ENCODE measurements at regions not wholly inside any gene's neighbourhood (a gene's known extent, or its start where the extent isn't known, plus 50 kb on each side); places are given as distances from the start of the nearest gene placed in this dataset.
A peak's percentile ranks its signal among the peaks of the same experiment; 100 is the strongest.

DNA sequence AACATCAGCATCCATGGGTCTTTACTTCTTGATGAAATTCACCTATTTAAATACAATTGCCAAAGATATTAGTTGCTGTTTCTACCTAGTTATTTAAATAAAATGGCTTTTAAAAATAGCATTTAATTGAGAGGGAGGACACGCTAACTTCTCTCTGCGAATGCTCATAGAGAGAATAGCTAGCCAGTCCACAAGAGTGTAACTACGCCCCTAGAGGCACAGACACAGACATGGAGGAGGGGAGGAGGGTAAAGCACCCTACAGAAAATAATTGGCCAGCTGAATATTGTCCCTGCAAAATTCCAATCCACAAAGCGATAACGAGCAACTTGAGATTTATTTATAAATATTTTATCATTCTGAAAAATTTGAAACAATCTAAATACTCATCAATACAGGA is 97.0 kb upstream of the PAPOLG start:
- no peak for DNase-seq

GRCh38 chr2:60661073-60661738 is 94.9 kb upstream of the PAPOLG start:
- DNase-seq: peak in 2 of 4 experiments; percentile 26 to 58

- DNase-seq: peak; percentile 43 to 72 (median 50)
Observed at GRCh38 chr2:60662781-60663180, 93.3 kb upstream of the PAPOLG start.

GRCh38 chr2:60671966-60672365 is 84.1 kb upstream of the PAPOLG start:
- DNase-seq: no peak

- DNase-seq: peak; percentile 89 to 95 (median 92)
Observed at GRCh38 chr2:60674524-60675165, 81.4 kb upstream of the PAPOLG start.

- DNase-seq: no peak
Observed at GRCh38 chr2:60675301-60675700, 80.8 kb upstream of the PAPOLG start.

- DNase-seq: peak in 2 of 4 experiments; percentile 29 to 30
Observed at GRCh38 chr2:60676706-60677330, 79.2 kb upstream of the PAPOLG start.

DNA sequence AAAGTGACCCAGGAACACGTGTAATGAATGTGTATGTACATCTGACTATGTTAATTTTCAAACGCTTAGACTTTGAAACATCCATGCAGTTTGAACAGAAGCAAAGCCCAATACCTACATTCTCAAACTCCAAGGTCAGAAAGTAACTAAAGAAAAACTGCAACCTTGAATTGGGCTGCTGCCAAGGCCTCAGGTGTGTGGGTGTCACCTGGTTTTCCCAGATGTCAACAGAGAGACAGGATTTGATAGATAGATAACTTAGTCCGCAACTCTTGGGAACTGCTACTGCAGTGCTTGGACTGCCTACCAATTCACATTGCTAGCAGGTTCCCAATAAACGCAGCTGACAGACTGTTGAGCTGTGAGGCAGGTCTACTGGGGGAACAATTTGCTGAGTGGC is 78.7 kb upstream of the PAPOLG start:
- DNase-seq: no peak

DNA sequence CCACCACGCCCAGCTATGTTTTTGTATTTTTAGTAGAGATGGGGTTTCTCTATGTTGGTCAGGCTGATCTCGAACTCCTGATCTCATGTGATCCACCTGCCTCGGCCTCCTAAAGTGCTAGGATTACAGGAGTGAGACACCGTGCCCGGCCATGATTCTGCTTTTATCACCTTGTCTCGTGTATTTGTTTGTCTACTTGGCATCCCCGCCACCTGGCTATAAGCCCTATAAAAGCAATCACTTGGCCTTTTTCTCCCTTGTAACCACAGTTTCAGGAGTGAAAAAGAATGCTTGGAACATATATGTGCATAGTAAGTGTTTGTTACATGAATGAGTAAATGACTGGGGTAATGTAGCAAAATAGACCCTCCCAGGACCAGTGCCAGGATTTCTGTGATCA is 77.5 kb upstream of the PAPOLG start:
- DNase-seq: no peak

DNA sequence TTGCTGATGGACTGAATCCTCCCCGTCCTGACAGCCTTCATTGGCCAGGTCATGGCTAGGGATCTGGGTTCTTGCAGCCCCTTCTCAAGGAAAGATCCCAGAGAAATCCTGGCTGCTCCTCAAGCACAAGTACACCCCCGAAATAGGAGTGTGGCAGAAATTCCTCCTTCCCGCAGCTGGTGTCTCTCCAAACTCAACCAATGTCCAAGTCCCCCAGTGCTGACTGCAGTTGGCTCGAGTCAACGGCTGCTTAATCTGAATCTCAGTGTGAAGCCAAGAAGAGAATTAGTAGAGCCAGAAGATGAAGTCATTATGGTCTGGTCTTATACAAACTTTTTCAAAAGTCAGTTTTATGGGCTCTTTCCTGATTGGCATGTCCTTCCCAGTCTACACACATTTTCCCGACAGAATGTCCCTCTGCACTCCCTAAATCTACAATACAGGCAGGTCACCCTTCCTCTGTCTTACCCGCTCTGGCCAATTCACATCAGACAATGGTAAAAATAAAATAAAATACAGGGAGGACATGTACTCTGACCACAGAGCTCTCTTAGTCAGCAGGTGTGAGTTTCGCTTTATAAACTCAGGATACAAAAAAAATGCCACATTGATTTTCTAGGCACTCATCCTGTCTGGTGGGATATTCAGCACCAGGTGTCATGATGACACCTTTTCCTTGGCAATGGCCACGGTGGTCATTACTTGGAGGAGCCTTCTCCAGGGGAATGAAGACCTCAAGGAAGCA is 76.9 kb upstream of the PAPOLG start:
- no peak for DNase-seq

GRCh38 chr2:60693551-60693950 is 62.5 kb upstream of the PAPOLG start:
- DNase-seq: no peak

GRCh38 chr2:60695793-60696192 is 60.3 kb upstream of the PAPOLG start:
- DNase-seq: no peak

GRCh38 chr2:60699617-60700016 is 56.5 kb upstream of the PAPOLG start:
- peak in 3 of 4 experiments; percentile 9 to 29 (median 20) for DNase-seq

DNA sequence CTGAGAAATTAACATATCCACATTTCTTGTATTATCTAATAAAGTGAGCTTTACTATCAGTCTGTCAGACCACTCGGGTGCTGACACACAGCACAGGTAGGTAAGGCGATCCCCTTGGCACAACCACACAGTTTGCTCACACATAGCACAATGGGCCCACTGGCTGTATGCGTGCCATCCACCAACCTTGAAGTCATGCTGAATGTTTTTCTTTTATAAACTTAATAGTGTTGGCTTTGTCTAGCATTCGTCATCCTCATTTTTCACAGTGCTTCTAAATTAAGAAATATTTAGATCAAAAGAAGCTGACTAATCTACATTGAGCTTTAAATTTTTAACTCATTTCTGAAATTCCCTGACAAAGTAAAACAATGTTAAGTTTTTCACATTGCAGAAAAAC is 50.0 kb upstream of the PAPOLG start:
- no peak for DNase-seq

All from suppressor macrophage (primary cell).